Dedifferentiated amniotic fluid mesenchymal stem cell (primary cell): ENCODE measurements at regions not wholly inside any gene's neighbourhood (a gene's known extent, or its start where the extent isn't known, plus 50 kb on each side); places are given as distances from the start of the nearest gene placed in this dataset.

ENCODE experiments used
- DNase-seq: peaks from one replicate; pipeline ENCODE4 v3.0.0-alpha.2; 2016; ENCODE audit errors: extremely low spot score

- DNase-seq = no peak
Observed at GRCh38 chr13:99123101-99124045, 77.3 kb upstream of the UBAC2 start.

GRCh38 chr13:99124046-99124400, 76.6 kb upstream of the UBAC2 start:
- no peak for DNase-seq

GRCh38 chr13:99124794-99125316, 75.8 kb upstream of the UBAC2 start:
- peak; percentile 50 for DNase-seq

GRCh38 chr13:99125326-99125915, 75.2 kb upstream of the UBAC2 start:
- no peak for DNase-seq

GRCh38 chr13:99126821-99127220, 73.8 kb upstream of the UBAC2 start:
- DNase-seq = no peak

- no peak for DNase-seq
Observed at GRCh38 chr13:99129050-99129449, 71.6 kb upstream of the UBAC2 start.

GRCh38 chr13:99129951-99130350, 70.7 kb upstream of the UBAC2 start:
- no peak for DNase-seq

GRCh38 chr13:99131410-99131809, 69.2 kb upstream of the UBAC2 start:
- no peak for DNase-seq

- no peak for DNase-seq
Observed at GRCh38 chr13:99132295-99132835, 68.3 kb upstream of the UBAC2 start.

GRCh38 chr13:99133230-99133629, 67.4 kb upstream of the UBAC2 start:
- DNase-seq = no peak

- no peak for DNase-seq
Observed at GRCh38 chr13:99133848-99134247, 66.8 kb upstream of the UBAC2 start.

- DNase-seq = no peak
Observed at GRCh38 chr13:99135591-99135990, 65.1 kb upstream of the UBAC2 start.

GRCh38 chr13:99136427-99136954, 64.2 kb upstream of the UBAC2 start:
- no peak for DNase-seq

- no peak for DNase-seq
Observed at GRCh38 chr13:99140831-99141230, 59.8 kb upstream of the UBAC2 start.

- DNase-seq = no peak
Observed at GRCh38 chr13:99143904-99144303, 56.8 kb upstream of the UBAC2 start.

- no peak for DNase-seq
Observed at GRCh38 chr13:99144306-99144705, 56.3 kb upstream of the UBAC2 start.

- DNase-seq = no peak
Observed at GRCh38 chr13:99145461-99145860, 55.2 kb upstream of the UBAC2 start.

- peak; percentile 76 for DNase-seq
Observed at GRCh38 chr13:99150575-99151361, 49.9 kb upstream of the UBAC2 start.
